Activated naive CD8-positive, alpha-beta T cell treated with anti-CD3 and anti-CD28 coated beads for 36 hours (primary cell): ENCODE measurements at regions not wholly inside any gene's neighbourhood (a gene's known extent, or its start where the extent isn't known, plus 50 kb on each side); places are given as distances from the start of the nearest gene placed in this dataset.
"Not testable (repeated sequence)": the region's sequence is repeated elsewhere in the genome, so short reads cannot be mapped to it uniquely, and the experiment has no call there.

Experiments used
- DNase-seq: peaks from one replicate; pipeline ENCODE4 v3.0.0; 2021
- H3K27ac Mint-ChIP-seq: one replicate; pipeline ENCODE4 v1.8.0; 2022; ENCODE audit warnings: mild to moderate bottlenecking, moderate library complexity, mixed read lengths
- H3K27me3 Mint-ChIP-seq: one replicate; pipeline ENCODE4 v1.8.0; 2022; ENCODE audit warnings: mild to moderate bottlenecking, mixed read lengths
- H3K36me3 Mint-ChIP-seq: one replicate; pipeline ENCODE4 v1.8.0; 2021; ENCODE audit warnings: mild to moderate bottlenecking, mixed read lengths
- H3K4me1 Mint-ChIP-seq: one replicate; pipeline ENCODE4 v1.8.0; 2021; ENCODE audit warnings: mixed read lengths
- H3K4me3 Mint-ChIP-seq: one replicate; pipeline ENCODE4 v1.8.0; 2022; ENCODE audit warnings: mild to moderate bottlenecking, moderate library complexity, mixed read lengths
- H3K9me3 Mint-ChIP-seq: one replicate; pipeline ENCODE4 v1.8.0; 2022; ENCODE audit warnings: mixed read lengths

GRCh38 chr21:20811702-20812101 lies 186.5 kb upstream of the NCAM2 start:
- Mint-ChIP-seq H3K4me1 (no peaks in the 10 kb centered on the region), H3K27ac (no peak overlapping the region), H3K36me3 (no peaks in the 10 kb centered on the region), H3K4me3 (no peak overlapping the region), H3K9me3 (no peaks in the 10 kb centered on the region), H3K27me3 (no peaks in the 10 kb centered on the region)
- no peak for DNase-seq

- H3K36me3 Mint-ChIP-seq: no peaks in the 10 kb centered on the region
- H3K4me3 Mint-ChIP-seq: no peak overlapping the region
- peaks cover 3% of the 10 kb centered on the region for H3K9me3 Mint-ChIP-seq
- H3K27me3 Mint-ChIP-seq: no peaks in the 10 kb centered on the region
- no peaks in the 10 kb centered on the region for H3K4me1 Mint-ChIP-seq
- no peak for DNase-seq
- no peak overlapping the region for H3K27ac Mint-ChIP-seq
These were observed 184.1 kb upstream of the NCAM2 start for GRCh38 chr21:20814090-20814489.

- Mint-ChIP-seq H3K4me3 (no peak overlapping the region), H3K4me1 (no peaks in the 10 kb centered on the region), H3K27ac (no peak overlapping the region), H3K9me3 (peaks cover 4% of the 10 kb centered on the region), H3K36me3 (no peaks in the 10 kb centered on the region), H3K27me3 (no peaks in the 10 kb centered on the region)
- DNase-seq: no peak
These were observed 175.5 kb upstream of the NCAM2 start for GRCh38 chr21:20822666-20823065.

GRCh38 chr21:20852866-20853265 lies 145.3 kb upstream of the NCAM2 start:
- H3K4me3 Mint-ChIP-seq: no peak overlapping the region
- H3K4me1 Mint-ChIP-seq: no peaks in the 10 kb centered on the region
- no peaks in the 10 kb centered on the region for H3K27me3 Mint-ChIP-seq
- no peak overlapping the region for H3K27ac Mint-ChIP-seq
- H3K9me3 Mint-ChIP-seq: no peaks in the 10 kb centered on the region
- DNase-seq: no peak
- H3K36me3 Mint-ChIP-seq: no peaks in the 10 kb centered on the region

- Mint-ChIP-seq H3K36me3 (no peaks in the 10 kb centered on the region), H3K27me3 (no peaks in the 10 kb centered on the region), H3K4me1 (no peaks in the 10 kb centered on the region), H3K27ac (no peak overlapping the region), H3K4me3 (no peak overlapping the region), H3K9me3 (peaks cover 6% of the 10 kb centered on the region)
- DNase-seq: no peak
These were observed 141.3 kb upstream of the NCAM2 start for GRCh38 chr21:20856926-20857325.

- no peak for DNase-seq
- H3K4me3 Mint-ChIP-seq: no peak overlapping the region
- H3K9me3 Mint-ChIP-seq: no peaks in the 10 kb centered on the region
- no peaks in the 10 kb centered on the region for H3K4me1 Mint-ChIP-seq
- no peaks in the 10 kb centered on the region for H3K36me3 Mint-ChIP-seq
- H3K27ac Mint-ChIP-seq: no peak overlapping the region
- H3K27me3 Mint-ChIP-seq: no peaks in the 10 kb centered on the region
These were observed 124.0 kb upstream of the NCAM2 start for GRCh38 chr21:20874202-20874601.

- Mint-ChIP-seq H3K27ac (no peak overlapping the region), H3K9me3 (no peaks in the 10 kb centered on the region), H3K36me3 (no peaks in the 10 kb centered on the region), H3K4me1 (no peaks in the 10 kb centered on the region), H3K4me3 (no peak overlapping the region), H3K27me3 (no peaks in the 10 kb centered on the region)
- no peak for DNase-seq
These were observed 122.5 kb upstream of the NCAM2 start for GRCh38 chr21:20875742-20876141.

- Mint-ChIP-seq H3K36me3 (no peaks in the 10 kb centered on the region), H3K4me3 (no peak overlapping the region), H3K4me1 (no peaks in the 10 kb centered on the region), H3K27ac (no peak overlapping the region), H3K9me3 (no peaks in the 10 kb centered on the region), H3K27me3 (no peaks in the 10 kb centered on the region)
- no peak for DNase-seq
These were observed 120.2 kb upstream of the NCAM2 start for GRCh38 chr21:20877976-20878375.

GRCh38 chr21:20882462-20883407 lies 115.5 kb upstream of the NCAM2 start:
- H3K4me1 Mint-ChIP-seq: no peaks in the 10 kb centered on the region

GRCh38 chr21:20883408-20883800 lies 114.8 kb upstream of the NCAM2 start:
- no peaks in the 10 kb centered on the region for H3K27me3 Mint-ChIP-seq
- DNase-seq: no peak
- no peak overlapping the region for H3K27ac Mint-ChIP-seq
- no peaks in the 10 kb centered on the region for H3K9me3 Mint-ChIP-seq
- H3K4me1 Mint-ChIP-seq: no peaks in the 10 kb centered on the region
- H3K36me3 Mint-ChIP-seq: no peaks in the 10 kb centered on the region
- no peak overlapping the region for H3K4me3 Mint-ChIP-seq

More at GRCh38 chr21:20882462-20883407, 115.5 kb upstream of the NCAM2 start:
- no peaks in the 10 kb centered on the region for H3K27me3 Mint-ChIP-seq
- H3K4me3 Mint-ChIP-seq: no peak overlapping the region
- DNase-seq: no peak
- no peaks in the 10 kb centered on the region for H3K9me3 Mint-ChIP-seq
- H3K27ac Mint-ChIP-seq: no peak overlapping the region
- H3K36me3 Mint-ChIP-seq: no peaks in the 10 kb centered on the region

- DNase-seq: no peak
- H3K27ac Mint-ChIP-seq: no peak overlapping the region
- H3K27me3 Mint-ChIP-seq: no peaks in the 10 kb centered on the region
- H3K4me3 Mint-ChIP-seq: no peak overlapping the region
- H3K36me3 Mint-ChIP-seq: no peaks in the 10 kb centered on the region
- H3K4me1 Mint-ChIP-seq: no peaks in the 10 kb centered on the region
- no peaks in the 10 kb centered on the region for H3K9me3 Mint-ChIP-seq
These were observed 95.7 kb upstream of the NCAM2 start for GRCh38 chr21:20902511-20902910.

- H3K27ac Mint-ChIP-seq: no peak overlapping the region
- H3K9me3 Mint-ChIP-seq: no peaks in the 10 kb centered on the region
- H3K4me3 Mint-ChIP-seq: no peak overlapping the region
- no peaks in the 10 kb centered on the region for H3K27me3 Mint-ChIP-seq
- H3K36me3 Mint-ChIP-seq: no peaks in the 10 kb centered on the region
- DNase-seq: no peak
- H3K4me1 Mint-ChIP-seq: no peaks in the 10 kb centered on the region
These were observed 95.2 kb upstream of the NCAM2 start for GRCh38 chr21:20902998-20903397.

GRCh38 chr21:20927555-20927954 lies 70.7 kb upstream of the NCAM2 start:
- H3K27ac Mint-ChIP-seq, H3K36me3 Mint-ChIP-seq, H3K4me1 Mint-ChIP-seq, H3K4me3 Mint-ChIP-seq, DNase-seq, H3K9me3 Mint-ChIP-seq, H3K27me3 Mint-ChIP-seq: not testable (repeated sequence)

- Mint-ChIP-seq H3K9me3 (no peaks in the 10 kb centered on the region), H3K4me1 (no peaks in the 10 kb centered on the region), H3K4me3 (no peak overlapping the region), H3K27me3 (no peaks in the 10 kb centered on the region), H3K27ac (no peak overlapping the region), H3K36me3 (no peaks in the 10 kb centered on the region)
- no peak for DNase-seq
These were observed 55.7 kb upstream of the NCAM2 start for GRCh38 chr21:20942523-20942922.

GRCh38 chr21:20943561-20943997 lies 54.6 kb upstream of the NCAM2 start:
- Mint-ChIP-seq H3K4me3 (no peak overlapping the region), H3K27me3 (no peaks in the 10 kb centered on the region), H3K36me3 (no peaks in the 10 kb centered on the region), H3K4me1 (no peaks in the 10 kb centered on the region), H3K9me3 (no peaks in the 10 kb centered on the region), H3K27ac (no peak overlapping the region)
- no peak for DNase-seq

- H3K4me3 Mint-ChIP-seq: no peak overlapping the region
- H3K36me3 Mint-ChIP-seq: no peaks in the 10 kb centered on the region
- H3K27ac Mint-ChIP-seq: no peak overlapping the region
- H3K4me1 Mint-ChIP-seq: no peaks in the 10 kb centered on the region
- no peaks in the 10 kb centered on the region for H3K27me3 Mint-ChIP-seq
- DNase-seq: no peak
- no peaks in the 10 kb centered on the region for H3K9me3 Mint-ChIP-seq
These were observed 54.1 kb upstream of the NCAM2 start for GRCh38 chr21:20944139-20944538.
